ENCODE measurements at regions not wholly inside any gene's neighbourhood (a gene's known extent, or its start where the extent isn't known, plus 50 kb on each side); places are given as distances from the start of the nearest gene placed in this dataset.

DNA sequence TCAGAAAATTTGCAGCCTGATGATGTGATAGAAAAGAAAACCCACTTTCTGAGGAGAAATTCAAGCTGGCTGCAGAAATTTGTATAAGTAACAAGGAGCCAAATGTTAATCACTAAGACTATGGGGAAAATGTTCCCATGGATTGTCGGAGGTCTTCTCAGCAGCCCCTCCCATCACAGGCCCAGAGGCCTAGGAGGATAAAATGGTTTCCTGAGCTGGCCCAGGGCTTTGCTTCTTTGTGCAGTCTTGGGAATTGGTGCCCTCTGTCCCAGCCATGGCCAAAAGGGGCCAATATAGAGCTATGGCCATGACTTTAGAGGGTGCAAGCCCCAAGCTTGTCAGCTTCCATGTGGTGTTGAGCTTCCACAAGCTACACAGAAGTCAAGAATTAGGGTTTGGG is 335.9 kb downstream of the ATP23 start:
- TF ChIP-seq POLR2A (IDR thresholded peaks at IDR 0.05; ENCODE audit: borderline replicate concordance, extremely low read depth, insufficient read depth, insufficient read length), result no peak
- TF ChIP-seq, protein P1, sequence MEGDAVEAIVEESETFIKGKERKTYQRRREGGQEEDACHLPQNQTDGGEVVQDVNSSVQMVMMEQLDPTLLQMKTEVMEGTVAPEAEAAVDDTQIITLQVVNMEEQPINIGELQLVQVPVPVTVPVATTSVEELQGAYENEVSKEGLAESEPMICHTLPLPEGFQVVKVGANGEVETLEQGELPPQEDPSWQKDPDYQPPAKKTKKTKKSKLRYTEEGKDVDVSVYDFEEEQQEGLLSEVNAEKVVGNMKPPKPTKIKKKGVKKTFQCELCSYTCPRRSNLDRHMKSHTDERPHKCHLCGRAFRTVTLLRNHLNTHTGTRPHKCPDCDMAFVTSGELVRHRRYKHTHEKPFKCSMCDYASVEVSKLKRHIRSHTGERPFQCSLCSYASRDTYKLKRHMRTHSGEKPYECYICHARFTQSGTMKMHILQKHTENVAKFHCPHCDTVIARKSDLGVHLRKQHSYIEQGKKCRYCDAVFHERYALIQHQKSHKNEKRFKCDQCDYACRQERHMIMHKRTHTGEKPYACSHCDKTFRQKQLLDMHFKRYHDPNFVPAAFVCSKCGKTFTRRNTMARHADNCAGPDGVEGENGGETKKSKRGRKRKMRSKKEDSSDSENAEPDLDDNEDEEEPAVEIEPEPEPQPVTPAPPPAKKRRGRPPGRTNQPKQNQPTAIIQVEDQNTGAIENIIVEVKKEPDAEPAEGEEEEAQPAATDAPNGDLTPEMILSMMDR (IDR thresholded peaks at IDR 0.05 in 2 of 3, conservative IDR thresholded peaks at IDR 0.05 in 1 of 3; ENCODE audit: borderline replicate concordance in 1 of 3, insufficient read depth in 1 of 3, low read depth in 2 of 3, low read length in 2 of 3), result no peak
- no peak for TF ChIP-seq CEBPB (IDR thresholded peaks at IDR 0.05; ENCODE audit: low read depth)
- TF ChIP-seq POLR2AphosphoS5 (IDR thresholded peaks at IDR 0.05; ENCODE audit: low read depth, low read length), result no peak
- no peak for TF ChIP-seq ELF1 (IDR thresholded peaks at IDR 0.05; ENCODE audit: borderline replicate concordance, low read depth)
- no peak for TF ChIP-seq ZFX (IDR thresholded peaks at IDR 0.05)
- TF ChIP-seq EZH2 (IDR thresholded peaks at IDR 0.05), result no peak
- TF ChIP-seq, protein P2, sequence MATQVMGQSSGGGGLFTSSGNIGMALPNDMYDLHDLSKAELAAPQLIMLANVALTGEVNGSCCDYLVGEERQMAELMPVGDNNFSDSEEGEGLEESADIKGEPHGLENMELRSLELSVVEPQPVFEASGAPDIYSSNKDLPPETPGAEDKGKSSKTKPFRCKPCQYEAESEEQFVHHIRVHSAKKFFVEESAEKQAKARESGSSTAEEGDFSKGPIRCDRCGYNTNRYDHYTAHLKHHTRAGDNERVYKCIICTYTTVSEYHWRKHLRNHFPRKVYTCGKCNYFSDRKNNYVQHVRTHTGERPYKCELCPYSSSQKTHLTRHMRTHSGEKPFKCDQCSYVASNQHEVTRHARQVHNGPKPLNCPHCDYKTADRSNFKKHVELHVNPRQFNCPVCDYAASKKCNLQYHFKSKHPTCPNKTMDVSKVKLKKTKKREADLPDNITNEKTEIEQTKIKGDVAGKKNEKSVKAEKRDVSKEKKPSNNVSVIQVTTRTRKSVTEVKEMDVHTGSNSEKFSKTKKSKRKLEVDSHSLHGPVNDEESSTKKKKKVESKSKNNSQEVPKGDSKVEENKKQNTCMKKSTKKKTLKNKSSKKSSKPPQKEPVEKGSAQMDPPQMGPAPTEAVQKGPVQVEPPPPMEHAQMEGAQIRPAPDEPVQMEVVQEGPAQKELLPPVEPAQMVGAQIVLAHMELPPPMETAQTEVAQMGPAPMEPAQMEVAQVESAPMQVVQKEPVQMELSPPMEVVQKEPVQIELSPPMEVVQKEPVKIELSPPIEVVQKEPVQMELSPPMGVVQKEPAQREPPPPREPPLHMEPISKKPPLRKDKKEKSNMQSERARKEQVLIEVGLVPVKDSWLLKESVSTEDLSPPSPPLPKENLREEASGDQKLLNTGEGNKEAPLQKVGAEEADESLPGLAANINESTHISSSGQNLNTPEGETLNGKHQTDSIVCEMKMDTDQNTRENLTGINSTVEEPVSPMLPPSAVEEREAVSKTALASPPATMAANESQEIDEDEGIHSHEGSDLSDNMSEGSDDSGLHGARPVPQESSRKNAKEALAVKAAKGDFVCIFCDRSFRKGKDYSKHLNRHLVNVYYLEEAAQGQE (IDR thresholded peaks at IDR 0.05; ENCODE audit: low read depth), result no peak
- TF ChIP-seq, protein P3, sequence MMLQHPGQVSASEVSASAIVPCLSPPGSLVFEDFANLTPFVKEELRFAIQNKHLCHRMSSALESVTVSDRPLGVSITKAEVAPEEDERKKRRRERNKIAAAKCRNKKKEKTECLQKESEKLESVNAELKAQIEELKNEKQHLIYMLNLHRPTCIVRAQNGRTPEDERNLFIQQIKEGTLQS (IDR thresholded peaks at IDR 0.05), result no peak
- no peak for TF ChIP-seq ZNF274 (IDR thresholded peaks at IDR 0.05; ENCODE audit: low read depth, low read length)
- no peak for TF ChIP-seq YY1 (IDR thresholded peaks at IDR 0.05; ENCODE audit: extremely low read depth, insufficient replicate concordance, low read depth, low read length)
- TF ChIP-seq TCF7L2 (IDR thresholded peaks at IDR 0.05; ENCODE audit: borderline replicate concordance, extremely low read depth, insufficient read depth, insufficient read length), result no peak
- TF ChIP-seq RAD21 (IDR thresholded peaks at IDR 0.05; ENCODE audit: low read depth), result no peak
- TF ChIP-seq EZH2phosphoT487 (IDR thresholded peaks at IDR 0.05; ENCODE audit: borderline replicate concordance), result no peak
